ENCODE measurements at regions not wholly inside any gene's neighbourhood (a gene's known extent, or its start where the extent isn't known, plus 50 kb on each side); places are given as distances from the start of the nearest gene placed in this dataset.

GRCh38 chr4:36551697-36552214 lies 270.3 kb downstream of the DTHD1 start:
- TF ChIP-seq CTCF (IDR thresholded peaks at IDR 0.05; ENCODE audit: insufficient read depth, low read depth, low read length), result no peak
- no peak for TF ChIP-seq EZH2 (IDR thresholded peaks at IDR 0.05; ENCODE audit: insufficient read depth, low read length)
